ENCODE measurements at regions not wholly inside any gene's neighbourhood (a gene's known extent, or its start where the extent isn't known, plus 50 kb on each side); places are given as distances from the start of the nearest gene placed in this dataset.

DNA sequence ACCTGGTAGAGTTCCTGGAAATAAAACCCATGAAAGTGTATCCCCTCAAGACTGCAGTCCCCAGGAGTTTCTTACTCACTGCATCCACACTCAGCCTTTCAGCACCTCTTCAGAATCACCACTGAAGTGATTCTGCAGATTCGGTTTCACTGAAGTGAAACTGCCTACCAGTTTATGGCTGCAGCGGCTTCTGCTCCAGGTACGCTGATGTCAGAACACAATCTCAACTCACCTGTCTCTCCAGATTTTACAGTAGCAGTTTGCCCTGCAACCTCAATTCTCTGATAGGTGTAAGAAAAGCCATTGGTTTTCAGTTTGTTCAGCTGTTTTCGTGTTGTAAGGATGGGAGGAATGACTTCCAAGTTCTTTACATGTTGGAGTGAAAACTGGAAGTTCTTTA is 124.8 kb downstream of the TSN start:
- Histone ChIP-seq H3K27me3 (no peaks in the 10 kb centered on the region), H3K27ac (no peak overlapping the region), H3K4me1 (ENCODE audit: low read depth) (no peaks in the 10 kb centered on the region), H3K4me3 (no peak overlapping the region), H3K36me3 (no peaks in the 10 kb centered on the region), H3K9me3 (ENCODE audit: low read depth) (no peaks in the 10 kb centered on the region)
- TF ChIP-seq, protein P1, sequence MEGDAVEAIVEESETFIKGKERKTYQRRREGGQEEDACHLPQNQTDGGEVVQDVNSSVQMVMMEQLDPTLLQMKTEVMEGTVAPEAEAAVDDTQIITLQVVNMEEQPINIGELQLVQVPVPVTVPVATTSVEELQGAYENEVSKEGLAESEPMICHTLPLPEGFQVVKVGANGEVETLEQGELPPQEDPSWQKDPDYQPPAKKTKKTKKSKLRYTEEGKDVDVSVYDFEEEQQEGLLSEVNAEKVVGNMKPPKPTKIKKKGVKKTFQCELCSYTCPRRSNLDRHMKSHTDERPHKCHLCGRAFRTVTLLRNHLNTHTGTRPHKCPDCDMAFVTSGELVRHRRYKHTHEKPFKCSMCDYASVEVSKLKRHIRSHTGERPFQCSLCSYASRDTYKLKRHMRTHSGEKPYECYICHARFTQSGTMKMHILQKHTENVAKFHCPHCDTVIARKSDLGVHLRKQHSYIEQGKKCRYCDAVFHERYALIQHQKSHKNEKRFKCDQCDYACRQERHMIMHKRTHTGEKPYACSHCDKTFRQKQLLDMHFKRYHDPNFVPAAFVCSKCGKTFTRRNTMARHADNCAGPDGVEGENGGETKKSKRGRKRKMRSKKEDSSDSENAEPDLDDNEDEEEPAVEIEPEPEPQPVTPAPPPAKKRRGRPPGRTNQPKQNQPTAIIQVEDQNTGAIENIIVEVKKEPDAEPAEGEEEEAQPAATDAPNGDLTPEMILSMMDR (IDR thresholded peaks at IDR 0.05; ENCODE audit: low read depth, low read length): no peak
- DNase-seq (ENCODE audit: low read depth in 1 of 2, low spot score in 1 of 2): peak in 1 of 2 donors; percentile 12

DNA sequence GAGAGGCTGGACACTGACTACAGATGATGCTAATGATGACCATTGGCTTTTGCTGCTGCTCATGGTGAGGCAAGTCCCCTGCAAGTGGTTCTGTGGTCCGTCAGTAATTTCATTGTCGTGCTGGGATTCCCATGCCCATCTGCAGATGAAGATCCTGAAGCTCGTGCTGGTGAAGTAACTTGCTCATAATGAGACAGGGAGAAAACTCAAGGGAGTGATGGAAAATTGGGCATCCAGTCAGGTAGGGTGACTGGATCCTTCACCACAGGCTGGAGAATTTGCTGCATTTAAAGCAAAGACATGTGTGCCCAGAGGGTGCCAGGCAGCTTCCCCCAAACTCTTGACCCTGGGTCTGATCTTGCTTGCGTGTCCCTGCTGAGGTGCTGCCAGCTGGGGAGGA is 125.6 kb downstream of the TSN start:
- Histone ChIP-seq H3K4me1 (ENCODE audit: low read depth) (no peaks in the 10 kb centered on the region), H3K27me3 (no peaks in the 10 kb centered on the region), H3K9me3 (ENCODE audit: low read depth) (no peaks in the 10 kb centered on the region), H3K4me3 (no peak overlapping the region), H3K36me3 (no peaks in the 10 kb centered on the region), H3K27ac (no peak overlapping the region)
- no peak for DNase-seq (ENCODE audit: low read depth in 1 of 2, low spot score in 1 of 2)
- TF ChIP-seq, protein P1 (IDR thresholded peaks at IDR 0.05; ENCODE audit: low read depth, low read length): no peak

DNA sequence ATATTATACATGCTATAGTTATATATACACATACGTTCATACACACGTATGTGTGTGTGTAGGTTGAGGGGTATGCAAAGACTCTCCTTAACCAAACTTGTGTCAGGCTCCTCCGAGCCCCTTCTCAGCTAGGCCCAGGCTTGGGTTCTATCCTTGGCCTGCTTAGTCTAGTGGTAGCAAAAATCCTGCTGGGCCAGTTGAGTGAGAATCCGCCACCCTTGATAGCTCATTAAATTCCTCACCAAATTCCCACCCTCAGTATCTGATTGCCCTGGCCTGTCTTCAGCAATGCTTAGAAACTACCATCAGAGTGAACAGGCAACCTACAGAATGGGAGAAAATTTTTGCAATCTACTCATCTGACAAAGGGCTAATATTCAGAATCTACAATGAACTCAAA is 126.5 kb downstream of the TSN start:
- Histone ChIP-seq H3K36me3 (no peaks in the 10 kb centered on the region), H3K4me3 (no peak overlapping the region), H3K27me3 (no peaks in the 10 kb centered on the region), H3K27ac (no peak overlapping the region), H3K4me1 (ENCODE audit: low read depth) (no peaks in the 10 kb centered on the region), H3K9me3 (ENCODE audit: low read depth) (no peaks in the 10 kb centered on the region)
- no peak for DNase-seq (ENCODE audit: low read depth in 1 of 2, low spot score in 1 of 2)
- TF ChIP-seq, protein P1 (IDR thresholded peaks at IDR 0.05; ENCODE audit: low read depth, low read length): no peak

DNA sequence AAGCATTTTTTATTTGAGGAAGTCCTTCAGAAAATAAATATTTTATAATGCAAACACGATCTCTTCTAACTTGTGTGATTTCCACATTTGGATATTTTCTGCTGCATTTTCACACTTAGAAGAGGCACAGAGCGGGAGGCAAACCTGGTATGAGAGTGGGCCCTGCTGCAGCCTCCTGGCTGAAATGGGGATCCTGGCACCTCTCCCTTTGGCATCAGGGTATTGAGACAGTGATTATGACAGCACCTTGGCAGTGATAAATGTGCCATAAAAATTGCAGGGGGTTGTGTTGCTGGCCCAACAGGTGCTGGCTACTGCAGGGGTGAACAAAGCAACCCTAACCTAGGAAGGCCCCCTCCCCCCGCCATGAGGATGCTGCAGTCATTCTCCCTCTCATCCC is 128.6 kb downstream of the TSN start:
- Histone ChIP-seq H3K4me3 (no peak overlapping the region), H3K4me1 (ENCODE audit: low read depth) (no peaks in the 10 kb centered on the region), H3K27ac (no peak overlapping the region), H3K36me3 (no peaks in the 10 kb centered on the region), H3K27me3 (no peaks in the 10 kb centered on the region), H3K9me3 (ENCODE audit: low read depth) (no peaks in the 10 kb centered on the region)
- TF ChIP-seq, protein P1 (IDR thresholded peaks at IDR 0.05; ENCODE audit: low read depth, low read length): no peak
- DNase-seq (ENCODE audit: low read depth in 1 of 2, low spot score in 1 of 2): no peak

DNA sequence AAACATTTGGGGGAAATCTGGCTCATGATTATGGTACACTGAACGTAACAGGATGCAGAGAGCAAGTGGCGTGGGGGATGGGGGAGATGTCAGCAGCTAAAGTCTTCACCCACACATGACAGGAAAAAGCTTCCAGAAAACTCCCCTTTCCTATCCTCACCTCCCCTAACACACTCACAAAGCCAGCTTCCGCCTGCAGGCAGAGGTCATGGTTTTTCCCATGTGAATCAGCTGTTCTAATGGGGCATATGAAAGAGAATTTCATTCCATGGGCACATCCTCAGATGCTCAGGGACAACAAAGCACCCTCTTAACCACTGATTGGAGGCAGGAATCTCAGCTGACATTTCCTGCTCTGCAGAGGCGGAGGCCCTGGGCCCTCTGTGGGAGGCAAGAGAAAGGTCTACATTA is 129.1 kb downstream of the TSN start:
- Histone ChIP-seq H3K27me3 (no peaks in the 10 kb centered on the region), H3K36me3 (no peaks in the 10 kb centered on the region), H3K27ac (no peak overlapping the region), H3K4me3 (no peak overlapping the region), H3K9me3 (ENCODE audit: low read depth) (no peaks in the 10 kb centered on the region), H3K4me1 (ENCODE audit: low read depth) (no peaks in the 10 kb centered on the region)
- DNase-seq (ENCODE audit: low read depth in 1 of 2, low spot score in 1 of 2): peak in 1 of 2 donors; percentile 27
- TF ChIP-seq, protein P1 (IDR thresholded peaks at IDR 0.05; ENCODE audit: low read depth, low read length): no peak

DNA sequence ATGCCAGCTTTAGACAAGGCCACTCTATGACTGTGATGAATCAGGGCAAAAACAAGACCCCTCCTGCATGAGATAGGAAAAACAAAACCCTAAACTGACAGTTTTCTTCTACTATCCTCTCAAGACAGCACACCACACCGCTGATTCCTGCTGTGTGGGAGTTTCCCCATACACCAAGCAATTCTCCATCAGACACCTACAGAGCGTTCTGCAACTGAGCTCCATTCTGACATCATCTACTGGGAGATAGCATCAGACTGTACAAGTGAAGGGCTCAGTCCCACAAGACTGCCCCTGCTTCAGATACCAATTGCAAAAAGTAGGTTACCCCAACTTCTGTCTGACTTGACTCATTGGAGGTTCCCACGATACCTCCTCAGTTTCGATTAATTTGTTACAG is 130.6 kb downstream of the TSN start:
- no peaks in the 10 kb centered on the region for H3K4me1 ChIP-seq (ENCODE audit: low read depth)
- H3K27ac ChIP-seq: no peak overlapping the region
- no peak overlapping the region for H3K4me3 ChIP-seq
- no peaks in the 10 kb centered on the region for H3K9me3 ChIP-seq (ENCODE audit: low read depth)
- H3K36me3 ChIP-seq: no peaks in the 10 kb centered on the region
- H3K27me3 ChIP-seq: no peaks in the 10 kb centered on the region
- TF ChIP-seq, protein P1 (IDR thresholded peaks at IDR 0.05; ENCODE audit: low read depth, low read length): no peak
- DNase-seq (ENCODE audit: low read depth in 1 of 2, low spot score in 1 of 2): no peak
